DMS53 treated with DMSO at 0.1 percent for 48 hours (cell line): ENCODE measurements at regions not wholly inside any gene's neighbourhood (a gene's known extent, or its start where the extent isn't known, plus 50 kb on each side); places are given as distances from the start of the nearest gene placed in this dataset.
"Not testable (repeated sequence)": the region's sequence is repeated elsewhere in the genome, so short reads cannot be mapped to it uniquely, and the experiment has no call there.

ENCODE experiments used
- DNase-seq: peaks from one replicate; lab custom pipeline; 2025; ENCODE audit not compliant: unreplicated experiment; lab: John Stamatoyannopoulos, UW

GRCh38 chr16:60304066-60304465 lies 1570.0 kb upstream of the GOT2 start:
- DNase-seq = no peak

DNA sequence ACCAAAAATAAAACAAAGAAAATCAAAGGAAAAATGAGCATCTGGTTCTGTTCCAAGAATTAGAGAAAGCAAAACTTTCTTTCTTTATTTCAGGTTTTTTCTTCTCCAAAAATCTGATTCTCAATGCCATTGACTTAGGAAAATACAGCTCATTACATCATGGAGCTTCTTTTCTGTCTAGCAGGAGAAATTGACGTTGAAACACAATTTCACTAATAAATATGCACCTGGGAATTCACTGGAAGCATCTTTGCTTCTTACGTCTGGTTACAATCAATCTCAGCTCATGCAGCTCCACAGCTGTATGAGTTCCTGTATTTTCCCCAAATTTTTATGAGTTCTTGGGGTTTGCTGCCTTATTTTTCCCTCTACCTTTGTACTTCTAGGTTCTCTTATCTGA lies 1568.6 kb upstream of the GOT2 start:
- DNase-seq = no peak

DNA sequence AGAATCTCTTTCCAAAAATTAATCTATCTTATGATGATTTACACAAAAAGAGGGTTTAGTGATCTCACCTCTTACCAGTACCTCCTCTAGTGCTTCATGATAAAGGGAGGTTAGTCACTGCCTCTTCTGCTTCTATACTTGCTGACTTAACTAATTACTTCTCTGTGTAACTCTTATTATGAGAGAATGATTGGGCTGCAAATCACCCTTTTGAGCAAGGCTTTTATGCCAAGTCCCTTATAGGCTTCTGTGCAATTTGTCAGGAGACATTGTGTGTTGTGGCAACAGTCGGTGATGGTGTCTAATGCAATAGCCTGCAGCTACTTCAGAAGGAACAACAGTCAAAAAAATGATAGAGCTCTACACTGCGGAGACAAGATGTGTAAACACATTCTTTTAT lies 1568.1 kb upstream of the GOT2 start:
- no peak for DNase-seq

DNA sequence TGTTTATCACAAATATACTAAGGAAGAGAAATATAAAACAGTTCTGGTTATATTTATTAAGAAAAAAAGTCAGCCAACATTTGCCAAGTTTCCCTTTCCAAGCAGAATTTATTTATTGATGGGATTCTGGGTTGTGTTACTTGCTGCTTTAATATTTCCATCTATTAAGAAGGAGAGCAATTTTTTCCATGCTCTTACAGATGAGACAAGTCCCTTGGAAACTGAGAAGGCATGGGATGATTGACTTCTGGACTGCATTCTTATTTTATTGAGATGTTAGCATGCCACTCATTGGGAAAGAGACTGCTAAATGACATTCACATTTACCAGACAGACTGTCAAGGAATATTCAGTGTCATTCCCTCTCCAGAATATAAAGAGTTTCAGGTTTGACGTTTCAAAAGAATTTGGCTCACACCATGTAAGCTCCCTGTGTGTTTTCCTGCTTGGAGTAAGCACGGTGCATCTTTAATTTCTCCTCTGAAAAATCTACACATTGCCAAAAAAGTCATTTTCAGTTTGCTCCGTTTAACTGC lies 1565.2 kb upstream of the GOT2 start:
- no peak for DNase-seq

- DNase-seq = no peak
These were observed 1561.3 kb upstream of the GOT2 start for GRCh38 chr16:60295451-60295850.

- no peak for DNase-seq
These were observed 1551.7 kb upstream of the GOT2 start for GRCh38 chr16:60285794-60286193.

GRCh38 chr16:60279061-60279665 lies 1545.0 kb upstream of the GOT2 start:
- no peak for DNase-seq

- DNase-seq = no peak
These were observed 1540.4 kb upstream of the GOT2 start for GRCh38 chr16:60274431-60275019.

DNA sequence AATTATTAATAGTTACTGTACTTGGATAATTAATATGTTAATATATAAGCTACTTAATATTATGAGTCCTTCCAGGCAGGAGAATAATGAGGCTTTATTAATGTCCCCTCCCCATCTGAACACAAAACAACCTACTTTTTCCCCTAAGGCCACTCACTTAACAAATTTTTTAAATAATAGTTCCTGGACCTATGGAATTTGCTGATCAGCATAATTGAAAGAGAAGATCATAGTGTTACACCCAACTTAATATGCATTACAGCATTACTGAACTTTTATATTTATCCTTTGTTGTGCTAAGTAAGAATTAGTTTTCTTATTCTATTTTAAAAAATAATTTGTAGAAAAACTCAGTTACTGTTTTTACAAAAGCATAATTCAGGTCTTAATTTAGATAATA lies 1537.7 kb upstream of the GOT2 start:
- no peak for DNase-seq

GRCh38 chr16:60271025-60271771 lies 1537.1 kb upstream of the GOT2 start:
- DNase-seq = no peak

DNA sequence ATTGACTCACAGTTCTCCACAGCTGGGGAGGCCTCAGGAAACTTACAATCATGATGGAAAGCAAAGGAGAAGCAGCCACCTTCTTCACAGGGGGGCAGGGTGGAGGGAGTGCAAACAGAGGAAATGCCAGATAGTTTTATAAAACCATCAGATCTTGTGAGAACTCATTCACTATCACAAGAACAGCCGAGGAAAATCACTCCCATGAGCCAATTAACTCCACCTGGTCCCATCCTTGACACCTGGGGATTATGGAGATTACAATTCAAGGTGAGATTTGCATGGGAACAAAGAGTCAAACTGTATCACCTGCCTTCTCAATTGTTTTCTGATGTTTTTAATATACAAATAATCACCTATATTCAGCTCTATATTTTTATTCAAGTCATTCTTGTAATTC lies 1527.3 kb upstream of the GOT2 start:
- no peak for DNase-seq

DNA sequence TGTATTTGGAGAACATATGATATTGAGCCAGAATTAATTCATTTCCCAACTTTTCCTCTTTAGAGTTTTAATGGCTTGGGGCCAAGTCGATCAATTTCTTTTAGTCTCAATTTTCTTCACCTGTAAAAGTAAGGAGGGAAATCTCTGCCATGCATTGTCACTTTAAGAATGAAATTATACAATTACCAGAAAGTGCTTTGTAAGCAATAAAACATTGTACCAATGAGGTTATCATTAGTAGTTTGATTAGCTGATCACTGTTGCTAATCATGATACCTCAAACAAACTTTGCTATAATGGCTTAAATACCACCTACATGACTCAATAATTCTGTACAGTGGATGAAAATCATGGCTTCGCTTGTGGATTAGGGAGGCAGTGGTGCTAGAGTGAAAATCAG lies 1525.8 kb upstream of the GOT2 start:
- DNase-seq = no peak

GRCh38 chr16:60246086-60246485 lies 1512.0 kb upstream of the GOT2 start:
- no peak for DNase-seq

DNA sequence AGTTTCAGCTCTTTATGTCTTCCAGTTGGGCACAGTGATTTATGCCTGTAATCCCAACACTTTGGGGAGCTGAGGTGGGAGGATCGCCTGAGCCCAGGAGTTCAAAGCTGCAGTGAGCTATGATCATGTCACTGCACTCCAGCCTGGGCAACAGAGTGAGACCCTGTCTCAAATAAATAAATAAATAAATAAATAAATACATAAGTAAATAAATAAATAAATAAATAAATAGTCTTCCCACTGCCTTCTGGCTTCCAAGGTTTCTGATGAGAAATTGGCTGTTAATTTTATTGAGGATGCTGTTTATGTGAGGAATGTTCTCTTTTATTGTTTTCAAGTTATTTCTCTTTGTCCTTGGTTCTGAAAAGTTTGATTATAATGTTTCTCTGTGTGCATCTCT lies 1507.6 kb upstream of the GOT2 start:
- DNase-seq = no peak

DNA sequence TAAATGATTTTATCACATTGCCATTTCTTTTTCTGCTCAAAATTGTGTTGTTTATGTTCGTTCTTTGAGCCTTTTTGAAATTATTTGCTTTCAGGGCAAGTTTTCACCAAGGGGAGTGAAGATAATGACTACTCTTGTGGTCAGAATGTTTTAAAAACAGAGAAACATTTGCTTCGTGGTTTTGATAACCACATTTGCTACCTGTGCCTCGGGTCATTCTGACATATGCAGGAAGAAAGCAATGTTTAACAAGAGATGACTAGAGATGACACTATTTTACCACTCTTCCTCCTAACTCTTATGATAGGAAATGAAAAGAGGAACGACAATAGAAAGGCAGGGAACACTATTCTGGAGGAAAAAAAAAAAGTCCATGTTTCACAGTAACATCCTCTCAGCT lies 1496.5 kb upstream of the GOT2 start:
- no peak for DNase-seq

DNA sequence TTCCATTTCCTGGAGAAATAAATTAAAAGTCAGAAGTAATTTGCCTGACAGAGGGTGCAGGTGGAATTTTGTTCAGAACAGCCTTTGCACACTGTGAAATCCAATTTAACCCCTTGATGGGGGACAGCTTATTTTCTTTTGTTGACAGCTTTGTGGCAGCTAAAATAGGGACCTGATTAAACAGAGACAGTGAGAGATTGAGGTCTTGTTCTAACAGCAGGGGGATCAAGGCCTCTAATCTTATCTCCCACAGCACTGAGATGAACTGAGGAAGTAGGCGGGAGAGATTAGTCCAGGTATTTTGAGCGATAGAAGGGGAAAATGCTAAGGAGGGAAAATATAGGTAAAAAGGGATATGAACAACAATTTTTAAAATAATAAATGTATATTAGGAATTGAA lies 1491.4 kb upstream of the GOT2 start:
- DNase-seq = no peak

- no peak for DNase-seq
These were observed 1483.7 kb upstream of the GOT2 start for GRCh38 chr16:60217787-60218186.

- no peak for DNase-seq
These were observed 1480.2 kb upstream of the GOT2 start for GRCh38 chr16:60214311-60214710.

GRCh38 chr16:60206516-60206915 lies 1472.4 kb upstream of the GOT2 start:
- DNase-seq = no peak

- no peak for DNase-seq
These were observed 1470.1 kb upstream of the GOT2 start for GRCh38 chr16:60204181-60204580.

DNA sequence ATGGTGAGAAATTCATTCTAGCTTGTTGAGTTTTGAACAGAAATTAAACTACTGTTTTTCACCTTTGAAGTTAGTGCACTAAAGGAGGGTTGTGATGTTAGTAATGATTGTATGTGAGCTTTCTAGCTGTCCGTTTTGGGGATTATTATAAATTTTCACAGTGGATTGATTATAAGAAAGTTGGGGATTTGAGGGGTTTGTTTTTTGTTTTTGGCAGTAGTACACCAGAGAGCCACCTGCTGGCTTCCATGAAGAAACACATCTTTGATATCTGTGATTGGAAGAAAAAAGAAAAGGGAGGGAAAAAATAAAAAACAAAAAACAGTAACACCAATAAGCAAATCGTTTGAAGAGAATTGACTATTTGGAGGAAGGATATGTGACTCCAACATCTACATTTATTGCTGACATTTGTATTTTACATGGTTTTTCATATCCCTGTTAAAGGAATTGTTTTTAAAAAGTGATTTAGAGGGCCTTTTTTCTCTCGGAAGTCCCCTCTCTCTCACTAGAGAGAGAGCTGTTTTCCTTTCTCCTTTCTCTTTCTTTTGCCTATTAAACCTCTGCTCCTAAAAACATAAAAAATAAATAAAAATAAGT lies 1469.5 kb upstream of the GOT2 start:
- no peak for DNase-seq

DNA sequence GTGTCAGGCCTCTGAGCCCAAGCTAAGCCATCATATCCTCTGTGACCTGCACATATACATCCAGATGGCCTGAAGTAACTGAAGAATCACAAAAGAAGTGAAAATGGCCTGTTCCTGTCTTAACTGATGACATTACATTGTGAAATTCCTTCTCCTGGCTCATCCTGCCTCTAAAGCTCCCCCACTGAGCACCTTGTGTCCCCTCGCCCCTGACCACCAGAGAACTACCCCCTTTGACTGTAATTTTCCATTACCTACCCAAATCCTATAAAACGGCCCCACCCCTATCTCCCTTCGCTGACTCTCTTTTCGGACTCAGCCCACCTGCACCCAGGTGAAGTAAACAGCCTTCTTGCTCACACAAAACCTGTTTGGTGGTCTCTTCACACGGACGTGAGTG lies 1466.6 kb upstream of the GOT2 start:
- not testable (repeated sequence) for DNase-seq
